SK-N-SH treated with all-trans-retinoic acid at 6 μM for 48 hours (cell line): ENCODE measurements at regions not wholly inside any gene's neighbourhood (a gene's known extent, or its start where the extent isn't known, plus 50 kb on each side); places are given as distances from the start of the nearest gene placed in this dataset.

Experiments
- ATAC-seq: fragments of 200-7000 bp; cut with Tn5 transposase; 3 replicates; pipeline ENCODE4 v1.9.1; 2020; ENCODE audit warnings: mild to moderate bottlenecking, moderate library complexity
- BACH2 ChIP-seq: fragments of 250-450 bp; sonication (Bioruptor Pico); IDR thresholded peaks from 2 replicates; pipeline ENCODE4 v1.9.0; 2021; ENCODE audit warnings: mild to moderate bottlenecking, borderline replicate concordance
- CREB5 ChIP-seq: fragments of 250-450 bp; sonication (Bioruptor Pico); IDR thresholded peaks from 2 replicates; pipeline ENCODE4 v1.5.1; 2020; ENCODE audit warnings: low read depth, mild to moderate bottlenecking, moderate library complexity
- CSDC2 ChIP-seq: fragments of 250-450 bp; sonication (Bioruptor Pico); IDR thresholded peaks from 2 replicates; pipeline ENCODE4 v1.5.0; 2020; ENCODE audit warnings: mild to moderate bottlenecking, moderate library complexity
- ESRRG ChIP-seq: fragments of 250-450 bp; sonication (Bioruptor Pico); IDR thresholded peaks from 2 replicates; pipeline ENCODE4 v1.6.1; 2021; ENCODE audit warnings: mild to moderate bottlenecking
- GLIS3 ChIP-seq: fragments of 250-450 bp; sonication (Bioruptor Pico); IDR thresholded peaks from 2 replicates; pipeline ENCODE4 v1.5.0; 2020; ENCODE audit warnings: mild to moderate bottlenecking, moderate library complexity
- ISL1 ChIP-seq: fragments of 250-450 bp; sonication (Bioruptor Pico); IDR thresholded peaks from 2 replicates; pipeline ENCODE4 v2.1.2; 2022; ENCODE audit warnings: mild to moderate bottlenecking, moderate library complexity
- PATZ1 ChIP-seq: fragments of 250-450 bp; sonication (Bioruptor Pico); IDR thresholded peaks from 2 replicates; pipeline ENCODE4 v1.8.0; 2020; ENCODE audit warnings: mild to moderate bottlenecking, moderate library complexity, borderline replicate concordance
- PPARA ChIP-seq: fragments of 250-450 bp; sonication (Bioruptor Pico); IDR thresholded peaks from 2 replicates; pipeline ENCODE4 v1.5.0; 2020; ENCODE audit warnings: mild to moderate bottlenecking, borderline replicate concordance
- RARB ChIP-seq: fragments of 250-450 bp; sonication (Bioruptor Pico); IDR thresholded peaks from 2 replicates; pipeline ENCODE4 v1.8.0; 2021; ENCODE audit warnings: mild to moderate bottlenecking, moderate library complexity
- SNAI2 ChIP-seq: fragments of 250-450 bp; sonication (Bioruptor Pico); IDR thresholded peaks from 2 replicates; pipeline ENCODE4 v1.5.0; 2020; ENCODE audit warnings: mild to moderate bottlenecking, moderate library complexity
- TCF4 ChIP-seq: fragments of 250-450 bp; sonication (Bioruptor Pico); IDR thresholded peaks from 2 replicates; pipeline ENCODE4 v1.8.0; 2021; ENCODE audit warnings: mild to moderate bottlenecking, moderate library complexity, borderline replicate concordance
- TOX ChIP-seq: fragments of 250-450 bp; sonication (Bioruptor Pico); IDR thresholded peaks from 2 replicates; pipeline ENCODE4 v1.8.0; 2021; ENCODE audit warnings: mild to moderate bottlenecking, moderate library complexity, borderline replicate concordance
- ZFP30 ChIP-seq: fragments of 450-650 bp; formaldehyde crosslinking; IDR thresholded peaks from 2 replicates; pipeline ENCODE4 v1.5.0; 2022; ENCODE audit warnings: mild to moderate bottlenecking, moderate library complexity
- ZNF565 ChIP-seq: fragments of 450-650 bp; formaldehyde crosslinking; conservative IDR thresholded peaks from 2 replicates; pipeline ENCODE4 v1.5.0; 2020; ENCODE audit warnings: low read depth, mild to moderate bottlenecking, moderate library complexity
- ZNF70 ChIP-seq: fragments of 450-650 bp; formaldehyde crosslinking; IDR thresholded peaks from 2 replicates; pipeline ENCODE4 v1.5.0; 2020; ENCODE audit warnings: mild to moderate bottlenecking, moderate library complexity
- TF ChIP-seq, protein P1 (sequence below): fragments of 250-450 bp; sonication (Bioruptor Pico); IDR thresholded peaks from 2 replicates; pipeline ENCODE4 v1.5.1; 2021; ENCODE audit warnings: mild to moderate bottlenecking, moderate library complexity
- TF ChIP-seq, protein P2 (sequence below): fragments of 250-450 bp; sonication (Bioruptor Pico); IDR thresholded peaks from 2 replicates; pipeline ENCODE4 v1.8.0; 2021; ENCODE audit warnings: low read depth, mild to moderate bottlenecking, moderate library complexity, borderline replicate concordance
- TF ChIP-seq, protein P3 (sequence below): fragments of 250-450 bp; sonication (Bioruptor Pico); IDR thresholded peaks from 2 replicates; pipeline ENCODE4 v1.5.0; 2020; ENCODE audit warnings: mild to moderate bottlenecking, moderate library complexity

- no peak for ATAC-seq
These were observed 443.6 kb upstream of the PFKP start for GRCh38 chr10:2623675-2624274.

DNA sequence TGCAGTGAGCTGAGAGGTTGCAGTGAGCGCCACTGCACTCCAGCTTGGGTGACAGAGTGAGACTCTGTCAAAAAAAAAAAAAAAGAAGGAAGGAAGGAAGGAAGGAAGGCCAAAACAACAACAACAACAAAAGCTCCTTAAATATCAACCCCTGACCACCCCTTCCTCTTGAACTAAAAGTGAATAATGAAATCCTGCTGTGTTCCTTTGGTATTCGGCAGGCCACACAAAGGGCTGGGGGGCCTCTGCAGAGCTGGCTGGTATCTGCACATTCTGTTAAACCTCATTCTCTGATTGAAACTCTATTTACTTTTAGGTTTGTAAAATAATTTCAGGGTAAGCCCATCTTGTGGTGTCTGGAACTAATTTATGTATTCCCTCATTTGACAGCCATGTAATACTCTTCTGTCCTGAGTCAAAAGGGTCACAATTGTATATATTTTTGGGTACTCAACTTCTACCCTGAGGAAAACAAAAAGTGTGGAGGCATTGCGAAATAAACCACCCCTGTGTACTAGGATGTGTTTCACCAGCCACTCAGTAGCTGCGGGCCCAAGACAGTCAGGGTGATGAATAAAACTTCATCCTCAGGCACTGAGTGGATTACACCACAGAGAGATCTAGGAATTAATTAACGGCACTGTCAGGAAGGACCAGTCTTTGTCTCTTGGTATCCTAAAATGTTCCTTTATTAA, 446.4 kb upstream of the PFKP start:
- no peak for ATAC-seq
- TF ChIP-seq, protein P1, sequence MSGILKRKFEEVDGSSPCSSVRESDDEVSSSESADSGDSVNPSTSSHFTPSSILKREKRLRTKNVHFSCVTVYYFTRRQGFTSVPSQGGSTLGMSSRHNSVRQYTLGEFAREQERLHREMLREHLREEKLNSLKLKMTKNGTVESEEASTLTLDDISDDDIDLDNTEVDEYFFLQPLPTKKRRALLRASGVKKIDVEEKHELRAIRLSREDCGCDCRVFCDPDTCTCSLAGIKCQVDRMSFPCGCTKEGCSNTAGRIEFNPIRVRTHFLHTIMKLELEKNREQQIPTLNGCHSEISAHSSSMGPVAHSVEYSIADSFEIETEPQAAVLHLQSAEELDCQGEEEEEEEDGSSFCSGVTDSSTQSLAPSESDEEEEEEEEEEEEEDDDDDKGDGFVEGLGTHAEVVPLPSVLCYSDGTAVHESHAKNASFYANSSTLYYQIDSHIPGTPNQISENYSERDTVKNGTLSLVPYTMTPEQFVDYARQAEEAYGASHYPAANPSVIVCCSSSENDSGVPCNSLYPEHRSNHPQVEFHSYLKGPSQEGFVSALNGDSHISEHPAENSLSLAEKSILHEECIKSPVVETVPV (CRISPR knock-in tag): no peak
- TF ChIP-seq TOX (CRISPR knock-in tag) (no peak), ZFP30 (no peak), ZNF70 (CRISPR knock-in tag) (no peak), ESRRG (no peak), CREB5 (no peak), TCF4 (CRISPR knock-in tag) (no peak), GLIS3 (CRISPR knock-in tag) (no peak), SNAI2 (CRISPR knock-in tag) (no peak), ZNF565 (CRISPR knock-in tag) (no peak), ISL1 (CRISPR knock-in tag) (no peak), RARB (CRISPR knock-in tag) (no peak), PPARA (CRISPR knock-in tag) (no peak), PATZ1 (CRISPR knock-in tag) (no peak), BACH2 (CRISPR knock-in tag) (no peak)
- TF ChIP-seq, protein P2, sequence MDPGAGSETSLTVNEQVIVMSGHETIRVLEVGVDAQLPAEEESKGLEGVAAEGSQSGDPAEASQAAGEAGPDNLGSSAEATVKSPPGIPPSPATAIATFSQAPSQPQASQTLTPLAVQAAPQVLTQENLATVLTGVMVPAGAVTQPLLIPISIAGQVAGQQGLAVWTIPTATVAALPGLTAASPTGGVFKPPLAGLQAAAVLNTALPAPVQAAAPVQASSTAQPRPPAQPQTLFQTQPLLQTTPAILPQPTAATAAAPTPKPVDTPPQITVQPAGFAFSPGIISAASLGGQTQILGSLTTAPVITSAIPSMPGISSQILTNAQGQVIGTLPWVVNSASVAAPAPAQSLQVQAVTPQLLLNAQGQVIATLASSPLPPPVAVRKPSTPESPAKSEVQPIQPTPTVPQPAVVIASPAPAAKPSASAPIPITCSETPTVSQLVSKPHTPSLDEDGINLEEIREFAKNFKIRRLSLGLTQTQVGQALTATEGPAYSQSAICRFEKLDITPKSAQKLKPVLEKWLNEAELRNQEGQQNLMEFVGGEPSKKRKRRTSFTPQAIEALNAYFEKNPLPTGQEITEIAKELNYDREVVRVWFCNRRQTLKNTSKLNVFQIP (CRISPR knock-in tag): no peak
- TF ChIP-seq, protein P3, sequence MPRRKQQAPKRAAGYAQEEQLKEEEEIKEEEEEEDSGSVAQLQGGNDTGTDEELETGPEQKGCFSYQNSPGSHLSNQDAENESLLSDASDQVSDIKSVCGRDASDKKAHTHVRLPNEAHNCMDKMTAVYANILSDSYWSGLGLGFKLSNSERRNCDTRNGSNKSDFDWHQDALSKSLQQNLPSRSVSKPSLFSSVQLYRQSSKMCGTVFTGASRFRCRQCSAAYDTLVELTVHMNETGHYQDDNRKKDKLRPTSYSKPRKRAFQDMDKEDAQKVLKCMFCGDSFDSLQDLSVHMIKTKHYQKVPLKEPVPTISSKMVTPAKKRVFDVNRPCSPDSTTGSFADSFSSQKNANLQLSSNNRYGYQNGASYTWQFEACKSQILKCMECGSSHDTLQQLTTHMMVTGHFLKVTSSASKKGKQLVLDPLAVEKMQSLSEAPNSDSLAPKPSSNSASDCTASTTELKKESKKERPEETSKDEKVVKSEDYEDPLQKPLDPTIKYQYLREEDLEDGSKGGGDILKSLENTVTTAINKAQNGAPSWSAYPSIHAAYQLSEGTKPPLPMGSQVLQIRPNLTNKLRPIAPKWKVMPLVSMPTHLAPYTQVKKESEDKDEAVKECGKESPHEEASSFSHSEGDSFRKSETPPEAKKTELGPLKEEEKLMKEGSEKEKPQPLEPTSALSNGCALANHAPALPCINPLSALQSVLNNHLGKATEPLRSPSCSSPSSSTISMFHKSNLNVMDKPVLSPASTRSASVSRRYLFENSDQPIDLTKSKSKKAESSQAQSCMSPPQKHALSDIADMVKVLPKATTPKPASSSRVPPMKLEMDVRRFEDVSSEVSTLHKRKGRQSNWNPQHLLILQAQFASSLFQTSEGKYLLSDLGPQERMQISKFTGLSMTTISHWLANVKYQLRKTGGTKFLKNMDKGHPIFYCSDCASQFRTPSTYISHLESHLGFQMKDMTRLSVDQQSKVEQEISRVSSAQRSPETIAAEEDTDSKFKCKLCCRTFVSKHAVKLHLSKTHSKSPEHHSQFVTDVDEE (CRISPR knock-in tag): no peak

More at GRCh38 chr10:2623675-2624274, 443.6 kb upstream of the PFKP start:
- TF ChIP-seq, protein P1 (CRISPR knock-in tag): no peak
- TF ChIP-seq CSDC2 (no peak), ESRRG (no peak), BACH2 (CRISPR knock-in tag) (no peak)

DNA sequence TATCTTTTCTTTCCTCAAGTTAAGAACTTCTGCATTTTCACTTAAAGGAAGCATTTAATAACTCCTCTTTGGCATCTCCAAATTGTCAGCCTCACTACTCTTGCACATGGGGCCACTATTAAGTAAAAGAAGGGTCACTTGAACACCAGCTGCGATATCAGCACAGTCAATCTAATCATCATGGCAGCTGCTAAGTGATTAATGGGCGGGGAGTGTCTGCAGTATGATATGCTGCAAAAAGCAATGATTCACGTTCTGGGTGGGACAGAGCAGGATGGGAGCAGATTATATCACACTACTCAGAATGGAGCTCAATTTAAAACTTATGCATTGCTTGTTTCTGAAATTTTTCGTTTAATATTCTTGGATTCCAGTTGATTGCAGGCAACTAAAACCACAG, 447.4 kb upstream of the PFKP start:
- TF ChIP-seq ZNF70 (CRISPR knock-in tag): no peak
- TF ChIP-seq, all 23 proteins: peak for 0
- ATAC-seq: no peak
